ENCODE measurements at regions not wholly inside any gene's neighbourhood (a gene's known extent, or its start where the extent isn't known, plus 50 kb on each side); places are given as distances from the start of the nearest gene placed in this dataset.

- Histone ChIP-seq H3K79me2 (ENCODE audit: low read length) (no peaks in the 10 kb centered on the region), H4K20me1 (ENCODE audit: insufficient read depth, low read length) (no peaks in the 10 kb centered on the region)
These were observed 76.0 kb downstream of the CXCL12 start for GRCh38 chr10:44308935-44309334.

GRCh38 chr10:44307691-44308090 lies 77.2 kb downstream of the CXCL12 start:
- H3K4me1 ChIP-seq (ENCODE audit: low read length): peaks cover 50% of the 10 kb centered on the region
- no peaks in the 10 kb centered on the region for H3K27me3 ChIP-seq (ENCODE audit: low read depth, low read length)
- H3K4me3 ChIP-seq (ENCODE audit: low read length): 0 out of 2 replicates have a peak overlapping the region, but pooled peaks have one; percentile 35
- no peak overlapping the region for H2AFZ ChIP-seq (ENCODE audit: low read depth, low read length)
- H3K36me3 ChIP-seq (replicated peaks; ENCODE audit: low read depth, low read length): no peaks in the 10 kb centered on the region
- H3K9ac ChIP-seq (ENCODE audit: low read length): 0 out of 2 replicates have a peak overlapping the region, but pooled peaks have one; percentile 25
- H3K9me3 ChIP-seq (ENCODE audit: insufficient read depth, low read length): no peaks in the 10 kb centered on the region
- H3K4me2 ChIP-seq (ENCODE audit: low read length): peak overlapping the region; percentile 60
- no peaks in the 10 kb centered on the region for H4K20me1 ChIP-seq (ENCODE audit: insufficient read depth, low read length)
- H3K27ac ChIP-seq (ENCODE audit: low read length): peak overlapping the region; percentile 72
- TF ChIP-seq EZH2phosphoT487 (IDR thresholded peaks at IDR 0.05; ENCODE audit: low read depth): no peak
- TF ChIP-seq CTCF (IDR thresholded peaks at IDR 0.05; ENCODE audit: low read depth, low read length): no peak
- no peaks in the 10 kb centered on the region for H3K79me2 ChIP-seq (ENCODE audit: low read length)

More at GRCh38 chr10:44308935-44309334, 76.0 kb downstream of the CXCL12 start:
- H3K27ac ChIP-seq (ENCODE audit: low read length): no peak overlapping the region
- H3K4me3 ChIP-seq (ENCODE audit: low read length): no peak overlapping the region
- no peak overlapping the region for H3K9ac ChIP-seq (ENCODE audit: low read length)
- H3K27me3 ChIP-seq (ENCODE audit: low read depth, low read length): no peaks in the 10 kb centered on the region
- no peaks in the 10 kb centered on the region for H3K36me3 ChIP-seq (replicated peaks; ENCODE audit: low read depth, low read length)
- no peak overlapping the region for H2AFZ ChIP-seq (ENCODE audit: low read depth, low read length)
- H3K4me2 ChIP-seq (ENCODE audit: low read length): no peak overlapping the region
- H3K9me3 ChIP-seq (ENCODE audit: insufficient read depth, low read length): no peaks in the 10 kb centered on the region
- TF ChIP-seq CTCF (IDR thresholded peaks at IDR 0.05; ENCODE audit: low read depth, low read length) (no peak), EZH2phosphoT487 (IDR thresholded peaks at IDR 0.05; ENCODE audit: low read depth) (no peak)
- peaks cover 62% of the 10 kb centered on the region for H3K4me1 ChIP-seq (ENCODE audit: low read length)

- Histone ChIP-seq H3K27me3 (ENCODE audit: low read depth, low read length) (no peaks in the 10 kb centered on the region), H3K9ac (ENCODE audit: low read length) (no peak overlapping the region), H3K4me1 (ENCODE audit: low read length) (peaks cover 50% of the 10 kb centered on the region), H3K27ac (ENCODE audit: low read length) (peak overlapping the region; percentile 72), H3K79me2 (ENCODE audit: low read length) (no peaks in the 10 kb centered on the region), H3K36me3 (replicated peaks; ENCODE audit: low read depth, low read length) (no peaks in the 10 kb centered on the region), H4K20me1 (ENCODE audit: insufficient read depth, low read length) (no peaks in the 10 kb centered on the region), H3K4me2 (ENCODE audit: low read length) (peak overlapping the region; percentile 60), H3K4me3 (ENCODE audit: low read length) (no peak overlapping the region), H2AFZ (ENCODE audit: low read depth, low read length) (no peak overlapping the region; the same call in 1 of the 2 replicates), H3K9me3 (ENCODE audit: insufficient read depth, low read length) (no peaks in the 10 kb centered on the region)
- TF ChIP-seq EZH2phosphoT487 (IDR thresholded peaks at IDR 0.05; ENCODE audit: low read depth) (no peak), CTCF (IDR thresholded peaks at IDR 0.05; ENCODE audit: low read depth, low read length) (peak; percentile 54)
These were observed 78.1 kb downstream of the CXCL12 start for GRCh38 chr10:44306762-44307161.

GRCh38 chr10:44306147-44306710 lies 78.7 kb downstream of the CXCL12 start:
- H2AFZ ChIP-seq (ENCODE audit: low read depth, low read length): no peak overlapping the region; the same call in 1 of the 2 replicates
- no peaks in the 10 kb centered on the region for H3K36me3 ChIP-seq (replicated peaks; ENCODE audit: low read depth, low read length)
- H3K9me3 ChIP-seq (ENCODE audit: insufficient read depth, low read length): no peaks in the 10 kb centered on the region
- no peaks in the 10 kb centered on the region for H4K20me1 ChIP-seq (ENCODE audit: insufficient read depth, low read length)
- no peak overlapping the region for H3K4me2 ChIP-seq (ENCODE audit: low read length)
- no peaks in the 10 kb centered on the region for H3K27me3 ChIP-seq (ENCODE audit: low read depth, low read length)
- TF ChIP-seq CTCF (IDR thresholded peaks at IDR 0.05; ENCODE audit: low read depth, low read length): no peak
- TF ChIP-seq EZH2phosphoT487 (IDR thresholded peaks at IDR 0.05; ENCODE audit: low read depth): no peak
- no peak overlapping the region for H3K4me3 ChIP-seq (ENCODE audit: low read length)
- no peaks in the 10 kb centered on the region for H3K79me2 ChIP-seq (ENCODE audit: low read length)
- peaks cover 52% of the 10 kb centered on the region for H3K4me1 ChIP-seq (ENCODE audit: low read length)
- H3K9ac ChIP-seq (ENCODE audit: low read length): no peak overlapping the region
- peak overlapping the region; percentile 31 for H3K27ac ChIP-seq (ENCODE audit: low read length)
